RWPE2 (cell line): ENCODE measurements at regions not wholly inside any gene's neighbourhood (a gene's known extent, or its start where the extent isn't known, plus 50 kb on each side); places are given as distances from the start of the nearest gene placed in this dataset.

ENCODE experiments used
- ATAC-seq: fragments of 200-7000 bp; cut with Tn5 transposase; 3 replicates; pipeline ENCODE4 v1.9.1; 2021; ENCODE audit warnings: low read depth
- DNase-seq: peaks from one replicate; pipeline ENCODE4 v3.0.0-alpha.2; 2020; ENCODE audit warnings: low spot score
- H3K27ac ChIP-seq: fragments of 450-650 bp; 2 replicates; pipeline ENCODE4 v1.5.1; 2017; ENCODE audit warnings: mild to moderate bottlenecking; ENCODE audit not compliant: poor library complexity, severe bottlenecking
- H3K27me3 ChIP-seq: fragments of 250-450 bp; sonication (Bioruptor Pico); 2 replicates; pipeline ENCODE4 v1.5.1; 2021; ENCODE audit warnings: mild to moderate bottlenecking, moderate library complexity; ENCODE audit not compliant: insufficient read depth, poor library complexity, severe bottlenecking
- H3K36me3 ChIP-seq: fragments of 250-450 bp; sonication (Bioruptor Pico); 2 replicates; pipeline ENCODE4 v1.5.1; 2020; ENCODE audit warnings: low read depth, mild to moderate bottlenecking, moderate library complexity
- H3K4me1 ChIP-seq: fragments of 250-450 bp; sonication (Bioruptor Pico); 2 replicates; pipeline ENCODE4 v1.5.1; 2021; ENCODE audit warnings: mild to moderate bottlenecking, moderate library complexity; ENCODE audit not compliant: insufficient read depth, poor library complexity, severe bottlenecking
- H3K4me3 ChIP-seq: fragments of 250-450 bp; sonication (Bioruptor Pico); 2 replicates; pipeline ENCODE4 v1.5.1; 2021; ENCODE audit warnings: mild to moderate bottlenecking, moderate library complexity; ENCODE audit not compliant: severe bottlenecking
- H3K9me3 ChIP-seq: fragments of 250-450 bp; sonication (Bioruptor Pico); 2 replicates; pipeline ENCODE4 v1.5.1; 2021; ENCODE audit warnings: mild to moderate bottlenecking, moderate library complexity; ENCODE audit not compliant: severe bottlenecking
- TF ChIP-seq, protein P1 (sequence below): fragments of 450-650 bp; IDR thresholded peaks from one replicate; pipeline ENCODE4 v1.5.1; 2017; ENCODE audit warnings: mild to moderate bottlenecking, moderate library complexity; ENCODE audit not compliant: poor library complexity, severe bottlenecking

DNA sequence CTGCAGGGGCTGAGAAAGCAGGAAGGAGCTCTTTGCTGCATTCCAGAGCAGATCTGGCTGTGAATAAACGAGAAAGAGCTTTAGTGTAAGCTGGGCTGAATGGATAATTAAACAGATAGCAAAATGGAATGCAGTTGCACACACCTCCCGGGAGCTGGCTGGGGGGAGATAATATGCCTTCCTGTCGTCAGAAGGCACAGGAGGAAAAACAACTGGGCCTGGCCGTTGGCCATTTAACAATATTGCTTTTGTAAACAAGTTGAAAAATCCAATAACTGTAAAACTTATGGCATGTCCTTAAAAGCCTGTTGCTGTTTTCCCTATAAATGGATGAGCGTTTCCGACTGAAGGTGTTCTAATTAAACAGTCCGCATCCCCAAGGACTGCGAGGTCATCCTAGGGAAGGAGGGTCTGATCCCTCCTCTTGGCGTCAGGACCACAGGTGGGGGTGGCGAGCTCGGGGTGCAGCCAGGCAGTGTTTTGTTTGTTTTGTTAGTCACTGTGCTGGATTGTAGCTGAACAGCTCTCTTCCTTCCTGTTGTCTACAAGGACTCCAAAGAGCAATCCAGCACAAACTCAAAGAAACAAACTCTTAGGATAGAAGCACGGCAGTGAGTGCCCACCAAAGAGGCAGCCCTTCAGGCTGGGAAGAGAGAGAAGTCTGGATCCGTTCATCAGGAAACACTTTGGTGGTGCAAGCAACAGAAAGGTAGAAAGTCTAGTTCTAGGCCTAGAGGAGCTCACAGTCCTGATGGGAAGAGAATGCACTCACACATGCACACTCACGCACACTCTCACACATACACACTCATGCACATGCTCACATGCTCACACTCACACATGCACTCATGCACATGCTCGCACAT, 133.4 kb upstream of the SMAD3 start:
- Histone ChIP-seq H3K9me3 (peaks cover 13% of the 10 kb centered on the region), H3K4me1 (peaks cover 26% of the 10 kb centered on the region), H3K27me3 (no peaks in the 10 kb centered on the region), H3K27ac (peak overlapping the region; percentile 95), H3K4me3 (no peak overlapping the region), H3K36me3 (no peaks in the 10 kb centered on the region)
- TF ChIP-seq, protein P1, sequence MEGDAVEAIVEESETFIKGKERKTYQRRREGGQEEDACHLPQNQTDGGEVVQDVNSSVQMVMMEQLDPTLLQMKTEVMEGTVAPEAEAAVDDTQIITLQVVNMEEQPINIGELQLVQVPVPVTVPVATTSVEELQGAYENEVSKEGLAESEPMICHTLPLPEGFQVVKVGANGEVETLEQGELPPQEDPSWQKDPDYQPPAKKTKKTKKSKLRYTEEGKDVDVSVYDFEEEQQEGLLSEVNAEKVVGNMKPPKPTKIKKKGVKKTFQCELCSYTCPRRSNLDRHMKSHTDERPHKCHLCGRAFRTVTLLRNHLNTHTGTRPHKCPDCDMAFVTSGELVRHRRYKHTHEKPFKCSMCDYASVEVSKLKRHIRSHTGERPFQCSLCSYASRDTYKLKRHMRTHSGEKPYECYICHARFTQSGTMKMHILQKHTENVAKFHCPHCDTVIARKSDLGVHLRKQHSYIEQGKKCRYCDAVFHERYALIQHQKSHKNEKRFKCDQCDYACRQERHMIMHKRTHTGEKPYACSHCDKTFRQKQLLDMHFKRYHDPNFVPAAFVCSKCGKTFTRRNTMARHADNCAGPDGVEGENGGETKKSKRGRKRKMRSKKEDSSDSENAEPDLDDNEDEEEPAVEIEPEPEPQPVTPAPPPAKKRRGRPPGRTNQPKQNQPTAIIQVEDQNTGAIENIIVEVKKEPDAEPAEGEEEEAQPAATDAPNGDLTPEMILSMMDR: no peak
- peak; percentile 91 for DNase-seq
- peak; percentile 94 for ATAC-seq

DNA sequence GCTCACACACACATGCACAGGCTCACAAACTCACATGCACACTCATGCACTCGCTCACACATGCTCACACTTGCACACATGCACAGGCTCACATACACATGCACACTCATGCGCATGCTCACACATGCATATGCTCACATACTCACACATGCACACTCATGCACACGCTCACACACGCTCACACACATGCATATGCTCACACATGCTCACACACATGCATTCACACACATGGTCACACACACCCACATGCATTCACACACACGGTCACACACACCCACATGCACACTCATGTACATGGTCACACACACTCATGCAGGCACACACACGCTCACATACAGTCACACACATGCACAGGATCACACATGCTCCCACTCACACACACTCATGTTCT, 132.8 kb upstream of the SMAD3 start:
- no peaks in the 10 kb centered on the region for H3K27me3 ChIP-seq
- DNase-seq (peak; percentile 34), ATAC-seq (no peak)
- H3K36me3 ChIP-seq: no peaks in the 10 kb centered on the region
- TF ChIP-seq, protein P1: no peak
- H3K4me1 ChIP-seq: peaks cover 26% of the 10 kb centered on the region
- no peak overlapping the region for H3K4me3 ChIP-seq
- peaks cover 13% of the 10 kb centered on the region for H3K9me3 ChIP-seq
- peak overlapping the region; percentile 95 for H3K27ac ChIP-seq

DNA sequence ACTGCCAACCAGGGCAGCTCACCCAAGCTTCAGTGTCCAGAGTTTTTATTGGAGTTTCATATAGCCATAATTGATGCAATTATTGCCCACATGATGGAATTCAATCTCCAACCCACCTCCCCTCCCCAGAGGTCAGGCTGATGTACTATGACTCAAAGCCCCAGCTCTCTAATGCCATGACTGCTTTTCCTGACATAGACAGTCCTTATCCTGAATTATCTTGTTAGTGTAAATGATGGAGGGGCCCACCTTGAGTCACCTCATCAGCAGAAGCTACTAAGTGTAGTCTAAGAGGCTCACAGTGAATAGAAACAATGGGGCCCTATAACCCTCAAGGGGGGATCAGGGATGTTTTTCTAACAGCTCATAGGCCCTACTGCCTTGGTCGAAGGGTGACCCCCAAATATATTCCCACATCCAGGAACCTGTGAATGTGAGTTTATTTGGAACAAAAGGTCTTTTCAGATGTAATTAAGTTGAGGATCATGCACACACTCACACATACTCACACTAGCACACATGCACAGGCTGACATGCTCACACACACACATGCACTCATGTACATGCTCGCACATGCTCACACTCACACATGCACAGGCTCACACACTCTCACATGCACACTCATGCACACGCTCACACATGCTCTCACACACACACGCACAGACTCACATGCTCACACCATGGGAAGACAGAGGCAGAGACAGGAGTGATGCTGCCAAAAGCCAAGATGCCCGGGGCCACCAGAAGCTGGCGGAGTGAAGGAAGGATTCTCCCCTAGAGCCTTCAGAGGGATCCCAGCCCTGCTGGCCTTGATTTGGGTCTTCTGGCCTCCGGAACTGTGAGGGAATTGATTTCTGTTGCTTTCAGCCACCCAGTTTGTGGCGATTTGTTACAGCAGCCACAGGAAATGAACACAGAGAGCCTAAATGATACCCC, 131.2 kb upstream of the SMAD3 start:
- Histone ChIP-seq H3K9me3 (peaks cover 13% of the 10 kb centered on the region), H3K36me3 (no peaks in the 10 kb centered on the region), H3K27ac (no peak overlapping the region), H3K4me1 (peaks cover 26% of the 10 kb centered on the region), H3K4me3 (no peak overlapping the region), H3K27me3 (no peaks in the 10 kb centered on the region)
- no peak for ATAC-seq
- peak; percentile 44 for DNase-seq
- TF ChIP-seq, protein P1: no peak

DNA sequence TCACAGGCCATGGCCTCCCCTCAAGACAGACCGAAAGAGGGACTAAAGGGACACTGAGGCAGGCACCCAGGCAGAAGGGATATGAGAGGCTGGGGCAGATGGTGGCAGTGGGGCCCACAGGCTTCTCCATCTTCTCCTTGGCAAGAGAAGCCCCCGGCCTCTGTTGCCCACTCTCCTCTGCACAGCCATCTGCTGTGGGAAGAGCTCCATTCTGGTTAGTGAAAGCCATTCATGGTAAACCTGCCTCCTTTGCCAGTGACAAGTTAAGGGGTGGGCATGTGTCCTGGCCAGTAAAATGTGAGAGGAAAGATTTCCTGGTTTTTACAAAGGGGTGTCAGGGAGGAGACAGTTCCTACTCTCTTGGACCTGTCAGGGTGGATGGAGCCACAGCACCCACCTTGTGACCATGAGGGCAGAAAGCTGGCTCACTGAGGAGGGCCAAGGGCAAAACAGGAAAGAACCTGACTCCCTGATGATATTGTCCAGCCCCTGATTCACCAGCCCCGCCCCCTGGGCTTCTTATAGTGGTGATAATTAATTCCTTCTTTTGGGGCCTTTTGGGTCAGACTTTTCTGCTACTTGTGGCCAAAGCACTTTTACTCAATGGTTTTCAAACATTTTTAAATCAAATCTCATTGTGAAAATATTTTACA, 130.4 kb upstream of the SMAD3 start:
- Histone ChIP-seq H3K27me3 (no peaks in the 10 kb centered on the region), H3K27ac (no peak overlapping the region), H3K36me3 (no peaks in the 10 kb centered on the region), H3K4me1 (peaks cover 26% of the 10 kb centered on the region), H3K4me3 (no peak overlapping the region), H3K9me3 (peaks cover 13% of the 10 kb centered on the region)
- TF ChIP-seq, protein P1: no peak
- DNase-seq: peak; percentile 53
- ATAC-seq: no peak
